Heart right ventricle (tissue), 16 donors: ENCODE measurements at regions not wholly inside any gene's neighbourhood (a gene's known extent, or its start where the extent isn't known, plus 50 kb on each side); places are given as distances from the start of the nearest gene placed in this dataset.

Experiments used
- ATAC-seq, 8 donors: fragments of 200-7000 bp; cut with Tn5 transposase; one replicate each; pipeline ENCODE4 v1.9.1; 2020; ENCODE audit warnings: mild to moderate bottlenecking in 8 of 8, moderate library complexity in 8 of 8, moderate number of reproducible peaks in 1 of 8
- DNase-seq, 2 donors: peaks; one replicate each; pipeline ENCODE4 v3.0.0-alpha.2; 2020
- H3K27ac ChIP-seq, 10 donors: fragments of 200-600 bp; sonication (generic) in 2 of 10; one replicate each; pipeline versions ENCODE4 v1.5.0 to v1.8.0; 2020 to 2022; ENCODE audit warnings: mild to moderate bottlenecking in 3 of 10
- H3K27me3 ChIP-seq, 7 donors: fragments of 200-600 bp; one replicate each; pipeline ENCODE4 v1.8.0; 2021 to 2022; ENCODE audit warnings: mild to moderate bottlenecking in 2 of 7
- H3K36me3 ChIP-seq, 9 donors: fragments of 200-600 bp; sonication (generic) in 1 of 9; one replicate each; pipeline versions ENCODE4 v1.5.0 to v1.8.0; 2020 to 2022; ENCODE audit warnings: mild to moderate bottlenecking in 2 of 9
- H3K4me1 ChIP-seq, 9 donors: fragments of 200-600 bp; sonication (generic) in 1 of 9; one replicate each; pipeline versions ENCODE4 v1.5.0 to v1.8.0; 2020 to 2022; ENCODE audit warnings: mild to moderate bottlenecking in 4 of 9
- H3K4me3 ChIP-seq, 10 donors: fragments of 200-600 bp; sonication (generic) in 2 of 10; one replicate each; pipeline versions ENCODE4 v1.5.0 to v1.8.0; 2020 to 2022; ENCODE audit warnings: mild to moderate bottlenecking in 7 of 10, moderate library complexity in 2 of 10
- H3K9me3 ChIP-seq, 11 donors: fragments of 200-600 bp in 10 of 11; sonication (generic) in 2 of 11; one replicate each; pipeline versions ENCODE4 v1.5.0 to v1.8.0; 2013 to 2022; ENCODE audit warnings: mild to moderate bottlenecking in 2 of 11, control low read depth in 1 of 11, moderate library complexity in 1 of 11
- CTCF ChIP-seq, 9 donors: fragments of 200-600 bp; sonication (generic) in 2 of 9; IDR thresholded peaks; one replicate each; pipeline versions ENCODE4 v1.5.0 to v1.8.0; 2021 to 2022; ENCODE audit warnings: antibody characterized with exemption in 9 of 9, mild to moderate bottlenecking in 5 of 9, moderate library complexity in 1 of 9
- WGBS, 2 donors: extraction: QIAGEN DNeasy Blood & Tissue Kit; methylation state at CpG; one replicate each; pipeline ENCODE4 v1.1.7; 2013; ENCODE audit warnings: inconsistent platforms in 1 of 2; 5-methylcytosine and 5-hydroxymethylcytosine counted together
- intact Hi-C, 10 donors: fragments of 100-400 bp; cut with DNase I; formaldehyde crosslinking; loops; one replicate each; pipeline versions ENCODE4 v1.11.1 to v1.14.2; 2022
- donor health status: Arrhythmogenic right ventricular cardiomyopathy.
- donor health status: ischemic (EF 13 %, LVEDD 7.1; RV severe dilation, severe dysfunction).
- donor health status: healthy with polysubstance abuse.
- donor health status: DM: no; HTN: yes; CAD: no.
- donor health status: DM: no; HTN: no; CAD: no.
- donor health status: ischemic (EF 25% LVEDD 6.9; RV normal size, moderate dysfunction).
- donor health status: ischemic (EF 25% LVEDD 5.7; RV mildly dilated, moderate dysfunction).
- donor health status: healthy.
- donor health status: DM: yes; HTN: yes; CAD: no.
- donor health status: Ischemic cardiomyopathy.
- donor health status: ischemic (EF 35%, LVEDD 5.7; RV mildly dilated, moderate dysfunction).
- donor health status: nonischemic (EF 11% LVEDD 7.7; RV severe dilation, severe dysfunction).
- donor health status: DM: yes; HTN: yes; CAD: no.
- donor health status: PGD.
- donor health status: ischemic (EF 29% LVEDD 5.4; RV normal size, mild dysfunction).
- donor health status: nonischemic (EF 23%, LVEDD 6.1; RV moderate dilation, normal function).

- Histone ChIP-seq H3K27ac (no peak overlapping the region), H3K4me1 (no peaks in the 10 kb centered on the region), H3K36me3 (no peaks in the 10 kb centered on the region), H3K9me3 (peaks cover 0 to 8% (median 0%) of the 10 kb centered on the region in 11 donors), H3K4me3 (no peak overlapping the region), H3K27me3 (peaks cover 0 to 42% (median 10%) of the 10 kb centered on the region in 7 donors)
- TF ChIP-seq CTCF (IDR thresholded peaks at IDR 0.05) = no peak
- WGBS, 2 donors = 62 to 65% methylated on average over 23 of the region's 23 CpGs
- intact Hi-C loops = no loop called here
- DNase-seq (no peak), ATAC-seq (peak in 4 of 8 donors; percentile 13 to 56 (median 37))
Observed at GRCh38 chr2:239735131-239735828, 289.9 kb downstream of the NDUFA10 start.

- intact Hi-C loops = no loop called here
- no peak for TF ChIP-seq CTCF (IDR thresholded peaks at IDR 0.05)
- peaks cover 0 to 40% (median 11%) of the 10 kb centered on the region in 7 donors for H3K27me3 ChIP-seq
- ATAC-seq = no peak
- peaks cover 0 to 8% (median 0%) of the 10 kb centered on the region in 11 donors for H3K9me3 ChIP-seq
- H3K4me1 ChIP-seq = no peaks in the 10 kb centered on the region
- DNase-seq = no peak
- H3K27ac ChIP-seq = no peak overlapping the region
- H3K36me3 ChIP-seq = no peaks in the 10 kb centered on the region
- 76 to 78% methylated on average over 8 of the region's 8 CpGs for WGBS, 2 donors
- H3K4me3 ChIP-seq = no peak overlapping the region
Observed at GRCh38 chr2:239734436-239735005, 290.6 kb downstream of the NDUFA10 start.

- WGBS, 2 donors = 73 to 79% methylated on average over 6 of the region's 6 CpGs
- Histone ChIP-seq H3K36me3 (no peaks in the 10 kb centered on the region), H3K27me3 (peaks cover 0 to 44% (median 11%) of the 10 kb centered on the region in 7 donors), H3K27ac (no peak overlapping the region), H3K4me3 (no peak overlapping the region), H3K4me1 (no peaks in the 10 kb centered on the region), H3K9me3 (peaks cover 0 to 8% (median 0%) of the 10 kb centered on the region in 11 donors)
- no peak for TF ChIP-seq CTCF (IDR thresholded peaks at IDR 0.05)
- DNase-seq (no peak), ATAC-seq (no peak)
- intact Hi-C loops = no loop called here
Observed at GRCh38 chr2:239732666-239733010, 292.5 kb downstream of the NDUFA10 start.

- peaks cover 0 to 8% (median 0%) of the 10 kb centered on the region in 11 donors for H3K9me3 ChIP-seq
- DNase-seq (no peak), ATAC-seq (no peak)
- no peak overlapping the region for H3K27ac ChIP-seq
- intact Hi-C loops = no loop called here
- no peak overlapping the region for H3K4me3 ChIP-seq
- H3K4me1 ChIP-seq = no peaks in the 10 kb centered on the region
- TF ChIP-seq CTCF (IDR thresholded peaks at IDR 0.05) = no peak
- peaks cover 0 to 44% (median 11%) of the 10 kb centered on the region in 7 donors for H3K27me3 ChIP-seq
- no peaks in the 10 kb centered on the region for H3K36me3 ChIP-seq
- WGBS, 2 donors = 91% methylated on average over 6 of the region's 6 CpGs
Observed at GRCh38 chr2:239731998-239732665, 293.0 kb downstream of the NDUFA10 start.
